ENCODE measurements at regions not wholly inside any gene's neighbourhood (a gene's known extent, or its start where the extent isn't known, plus 50 kb on each side); places are given as distances from the start of the nearest gene placed in this dataset.

- TF ChIP-seq, protein P1, sequence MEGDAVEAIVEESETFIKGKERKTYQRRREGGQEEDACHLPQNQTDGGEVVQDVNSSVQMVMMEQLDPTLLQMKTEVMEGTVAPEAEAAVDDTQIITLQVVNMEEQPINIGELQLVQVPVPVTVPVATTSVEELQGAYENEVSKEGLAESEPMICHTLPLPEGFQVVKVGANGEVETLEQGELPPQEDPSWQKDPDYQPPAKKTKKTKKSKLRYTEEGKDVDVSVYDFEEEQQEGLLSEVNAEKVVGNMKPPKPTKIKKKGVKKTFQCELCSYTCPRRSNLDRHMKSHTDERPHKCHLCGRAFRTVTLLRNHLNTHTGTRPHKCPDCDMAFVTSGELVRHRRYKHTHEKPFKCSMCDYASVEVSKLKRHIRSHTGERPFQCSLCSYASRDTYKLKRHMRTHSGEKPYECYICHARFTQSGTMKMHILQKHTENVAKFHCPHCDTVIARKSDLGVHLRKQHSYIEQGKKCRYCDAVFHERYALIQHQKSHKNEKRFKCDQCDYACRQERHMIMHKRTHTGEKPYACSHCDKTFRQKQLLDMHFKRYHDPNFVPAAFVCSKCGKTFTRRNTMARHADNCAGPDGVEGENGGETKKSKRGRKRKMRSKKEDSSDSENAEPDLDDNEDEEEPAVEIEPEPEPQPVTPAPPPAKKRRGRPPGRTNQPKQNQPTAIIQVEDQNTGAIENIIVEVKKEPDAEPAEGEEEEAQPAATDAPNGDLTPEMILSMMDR (IDR thresholded peaks at IDR 0.05; ENCODE audit: borderline replicate concordance, insufficient read depth, low read depth, low read length) = no peak
- no peak overlapping the region for H3K4me3 ChIP-seq (ENCODE audit: low read depth, low read length)
These were observed 276.3 kb upstream of the LDB2 start for GRCh38 chr4:17174751-17175150.

- TF ChIP-seq, protein P1 (IDR thresholded peaks at IDR 0.05; ENCODE audit: borderline replicate concordance, insufficient read depth, low read depth, low read length) = no peak
These were observed 274.9 kb upstream of the LDB2 start for GRCh38 chr4:17173300-17173699.

GRCh38 chr4:17170131-17170530 lies 271.7 kb upstream of the LDB2 start:
- H3K4me3 ChIP-seq (ENCODE audit: low read depth, low read length) = no peak overlapping the region
- TF ChIP-seq, protein P1 (IDR thresholded peaks at IDR 0.05; ENCODE audit: borderline replicate concordance, insufficient read depth, low read depth, low read length) = no peak

More at GRCh38 chr4:17173300-17173699, 274.9 kb upstream of the LDB2 start:
- no peak overlapping the region for H3K4me3 ChIP-seq (ENCODE audit: low read depth, low read length)

- no peak overlapping the region for H3K4me3 ChIP-seq (ENCODE audit: low read depth, low read length)
- TF ChIP-seq, protein P1 (IDR thresholded peaks at IDR 0.05; ENCODE audit: borderline replicate concordance, insufficient read depth, low read depth, low read length) = no peak
These were observed 271.3 kb upstream of the LDB2 start for GRCh38 chr4:17169699-17170098.

DNA sequence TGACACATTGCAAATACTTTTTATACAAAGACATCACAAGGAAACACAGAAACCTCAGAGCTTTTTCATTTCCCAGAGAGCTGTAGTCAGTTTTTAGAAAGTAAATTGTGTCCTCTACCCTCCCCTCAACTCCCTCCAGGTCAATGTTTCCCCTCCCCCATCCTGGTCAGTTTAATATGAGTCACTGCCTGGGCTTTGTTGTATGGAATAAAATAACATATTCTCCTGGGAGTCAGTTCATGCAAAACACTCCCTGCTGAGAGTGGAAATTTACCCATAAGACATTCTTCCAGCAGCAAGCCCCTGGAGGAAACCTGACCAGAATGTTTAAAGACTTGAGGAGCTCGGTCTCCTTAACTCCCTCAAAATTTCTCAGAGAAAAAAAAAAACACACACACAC lies 270.1 kb upstream of the LDB2 start:
- TF ChIP-seq, protein P1 (IDR thresholded peaks at IDR 0.05; ENCODE audit: borderline replicate concordance, insufficient read depth, low read depth, low read length) = no peak
- H3K4me3 ChIP-seq (ENCODE audit: low read depth, low read length) = no peak overlapping the region

DNA sequence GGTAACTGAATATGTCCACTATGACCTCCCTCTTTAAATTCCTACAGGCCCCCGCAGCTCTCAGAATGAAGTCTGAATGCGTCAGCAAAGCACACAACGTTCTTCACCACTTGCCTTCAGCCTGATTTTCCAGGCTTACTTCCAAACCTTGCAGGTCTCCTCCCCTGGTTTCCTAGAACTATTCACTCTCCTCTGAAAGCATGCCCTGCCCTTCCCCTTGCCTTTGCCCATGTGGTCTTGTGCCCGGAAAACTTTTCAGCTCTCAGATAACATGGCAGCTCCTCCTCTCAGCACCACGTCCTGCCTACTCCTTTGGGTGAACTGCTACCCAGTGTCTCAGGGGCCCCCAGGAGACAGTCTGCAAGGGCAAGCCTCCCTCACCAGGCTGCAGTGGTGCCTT lies 268.5 kb upstream of the LDB2 start:
- H3K4me3 ChIP-seq (ENCODE audit: low read depth, low read length) = no peak overlapping the region
- TF ChIP-seq, protein P1 (IDR thresholded peaks at IDR 0.05; ENCODE audit: borderline replicate concordance, insufficient read depth, low read depth, low read length) = no peak

DNA sequence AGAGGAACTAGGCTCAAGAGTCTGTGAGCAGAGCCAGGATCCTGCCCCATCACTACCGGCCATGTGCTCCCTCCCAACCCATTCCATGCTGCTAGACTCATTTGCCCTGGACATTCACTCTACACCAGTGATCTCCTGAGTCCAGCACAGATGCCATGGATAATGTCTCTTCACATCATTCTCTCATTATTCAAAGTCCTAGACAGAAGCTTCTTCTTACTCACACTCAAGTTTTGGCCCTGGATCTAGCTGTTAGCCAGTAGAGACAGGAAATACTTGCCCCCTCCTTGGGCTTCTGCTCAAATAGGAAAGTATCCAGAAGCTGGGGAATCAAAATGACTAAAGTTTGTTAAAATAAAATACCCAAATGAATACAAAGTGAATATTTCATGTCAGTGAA lies 266.8 kb upstream of the LDB2 start:
- TF ChIP-seq, protein P1 (IDR thresholded peaks at IDR 0.05; ENCODE audit: borderline replicate concordance, insufficient read depth, low read depth, low read length) = no peak

More for the DNA sequence above, 266.8 kb upstream of the LDB2 start:
- no peak overlapping the region for H3K4me3 ChIP-seq (ENCODE audit: low read depth, low read length)
